Suprapubic skin (tissue), 4 donors: ENCODE measurements at regions not wholly inside any gene's neighbourhood (a gene's known extent, or its start where the extent isn't known, plus 50 kb on each side); places are given as distances from the start of the nearest gene placed in this dataset.

Source experiments
- DNase-seq, 2 donors: peaks; one replicate each; pipeline ENCODE4 v3.0.0-alpha.2; 2019; ENCODE audit warnings: low spot score in 2 of 2
- H3K27ac ChIP-seq: fragments of 200-600 bp; sonication (generic); one replicate; pipeline ENCODE4 v1.5.1; 2019
- H3K27me3 ChIP-seq: fragments of 200-600 bp; sonication (generic); one replicate; pipeline ENCODE4 v1.5.1; 2019
- H3K36me3 ChIP-seq: fragments of 200-600 bp; sonication (generic); one replicate; pipeline ENCODE4 v1.5.1; 2019
- H3K4me1 ChIP-seq: fragments of 200-600 bp; sonication (generic); one replicate; pipeline ENCODE4 v1.5.1; 2019
- H3K4me3 ChIP-seq: fragments of 200-600 bp; sonication (generic); one replicate; pipeline ENCODE4 v1.5.1; 2019; ENCODE audit warnings: mild to moderate bottlenecking
- H3K9me3 ChIP-seq: fragments of 200-600 bp; sonication (generic); one replicate; pipeline ENCODE4 v1.5.1; 2019
- CTCF ChIP-seq, 2 donors: fragments of 200-600 bp in 1 of 2; fragments of 450-650 bp in 1 of 2; sonication (generic) in 1 of 2; IDR thresholded peaks; one replicate each; pipeline ENCODE4 v1.5.1; 2016 to 2019; ENCODE audit warnings: antibody characterized with exemption in 2 of 2, mild to moderate bottlenecking in 1 of 2, moderate library complexity in 1 of 2
- EP300 ChIP-seq: sonication (generic); formaldehyde crosslinking; IDR thresholded peaks from one replicate; pipeline ENCODE4 v1.6.1; 2017; ENCODE audit warnings: antibody characterized with exemption
- POLR2A ChIP-seq, 2 donors: fragments of 450-650 bp; IDR thresholded peaks; one replicate each; pipeline ENCODE4 v1.6.1; 2017; ENCODE audit warnings: antibody characterized with exemption in 2 of 2, mild to moderate bottlenecking in 2 of 2, moderate library complexity in 2 of 2
- POLR2AphosphoS5 ChIP-seq, 3 donors: sonication (generic); formaldehyde crosslinking; IDR thresholded peaks; one replicate each; pipeline ENCODE4 v1.6.1; 2017; ENCODE audit warnings: antibody characterized with exemption in 3 of 3
- WGBS: methylation state at CpG from one replicate; pipeline ENCODE4 v1.1.5; 2018; 5-methylcytosine and 5-hydroxymethylcytosine counted together

GRCh38 chr3:66655044-66655443 is 154.2 kb upstream of the LRIG1 start:
- Histone ChIP-seq H3K27me3 (no peaks in the 10 kb centered on the region), H3K27ac (no peak overlapping the region), H3K4me1 (peaks cover 9% of the 10 kb centered on the region), H3K36me3 (no peaks in the 10 kb centered on the region), H3K9me3 (no peaks in the 10 kb centered on the region), H3K4me3 (no peak overlapping the region)
- no peak for DNase-seq
- 73% methylated on average over 2 of the region's 3 CpGs for WGBS
- no peak for TF ChIP-seq EP300
- TF ChIP-seq POLR2A (IDR thresholded peaks at IDR 0.05), result no peak
- TF ChIP-seq CTCF (IDR thresholded peaks at IDR 0.05), result no peak
- no peak for TF ChIP-seq POLR2AphosphoS5 (IDR thresholded peaks at IDR 0.05)

GRCh38 chr3:66655671-66656070 is 154.8 kb upstream of the LRIG1 start:
- H3K27me3 ChIP-seq, result no peaks in the 10 kb centered on the region
- peaks cover 9% of the 10 kb centered on the region for H3K4me1 ChIP-seq
- TF ChIP-seq EP300 (no peak), POLR2A (IDR thresholded peaks at IDR 0.05) (no peak), POLR2AphosphoS5 (IDR thresholded peaks at IDR 0.05) (no peak), CTCF (IDR thresholded peaks at IDR 0.05) (no peak)
- no peak for DNase-seq
- WGBS, result 63% methylated on average over 8 of the region's 8 CpGs
- no peak overlapping the region for H3K27ac ChIP-seq
- no peaks in the 10 kb centered on the region for H3K9me3 ChIP-seq
- no peaks in the 10 kb centered on the region for H3K36me3 ChIP-seq
- H3K4me3 ChIP-seq, result no peak overlapping the region

- Histone ChIP-seq H3K4me1 (peaks cover 9% of the 10 kb centered on the region), H3K9me3 (no peaks in the 10 kb centered on the region), H3K27ac (no peak overlapping the region), H3K27me3 (no peaks in the 10 kb centered on the region), H3K36me3 (no peaks in the 10 kb centered on the region), H3K4me3 (no peak overlapping the region)
- WGBS, result 83% methylated on average over 8 of the region's 8 CpGs
- no peak for TF ChIP-seq CTCF (IDR thresholded peaks at IDR 0.05)
- TF ChIP-seq POLR2A (IDR thresholded peaks at IDR 0.05), result no peak
- TF ChIP-seq POLR2AphosphoS5 (IDR thresholded peaks at IDR 0.05), result no peak
- TF ChIP-seq EP300, result no peak
- no peak for DNase-seq
These were observed 155.8 kb upstream of the LRIG1 start for GRCh38 chr3:66656609-66657008.

GRCh38 chr3:66659056-66659455 is 158.2 kb upstream of the LRIG1 start:
- DNase-seq, result no peak
- Histone ChIP-seq H3K4me3 (no peak overlapping the region), H3K27me3 (no peaks in the 10 kb centered on the region), H3K36me3 (no peaks in the 10 kb centered on the region), H3K4me1 (peaks cover 9% of the 10 kb centered on the region), H3K9me3 (no peaks in the 10 kb centered on the region), H3K27ac (no peak overlapping the region)
- WGBS, result 94% methylated on average over 1 of the region's 1 CpG
- no peak for TF ChIP-seq EP300

GRCh38 chr3:66661628-66662027 is 160.8 kb upstream of the LRIG1 start:
- 81% methylated on average over 4 of the region's 4 CpGs for whole genome bisulfite sequencing

More at GRCh38 chr3:66661628-66662027, 160.8 kb upstream of the LRIG1 start:
- no peak for DNase-seq
- TF ChIP-seq POLR2AphosphoS5 (IDR thresholded peaks at IDR 0.05) (no peak), EP300 (no peak), POLR2A (IDR thresholded peaks at IDR 0.05) (no peak), CTCF (IDR thresholded peaks at IDR 0.05) (no peak)
- H3K4me3 ChIP-seq, result no peak overlapping the region
- peaks cover under 1% of the 10 kb centered on the region for H3K4me1 ChIP-seq
- H3K9me3 ChIP-seq, result no peaks in the 10 kb centered on the region
- no peak overlapping the region for H3K27ac ChIP-seq
- H3K27me3 ChIP-seq, result no peaks in the 10 kb centered on the region
- no peaks in the 10 kb centered on the region for H3K36me3 ChIP-seq
